NCI-H1694 treated with DMSO at 0.1 percent for 48 hours (cell line): ENCODE measurements at regions not wholly inside any gene's neighbourhood (a gene's known extent, or its start where the extent isn't known, plus 50 kb on each side); places are given as distances from the start of the nearest gene placed in this dataset.
"Not testable (repeated sequence)": the region's sequence is repeated elsewhere in the genome, so short reads cannot be mapped to it uniquely, and the experiment has no call there.

Experiments used
- DNase-seq: peaks from one replicate; lab custom pipeline; 2025; lab: John Stamatoyannopoulos, UW

DNA sequence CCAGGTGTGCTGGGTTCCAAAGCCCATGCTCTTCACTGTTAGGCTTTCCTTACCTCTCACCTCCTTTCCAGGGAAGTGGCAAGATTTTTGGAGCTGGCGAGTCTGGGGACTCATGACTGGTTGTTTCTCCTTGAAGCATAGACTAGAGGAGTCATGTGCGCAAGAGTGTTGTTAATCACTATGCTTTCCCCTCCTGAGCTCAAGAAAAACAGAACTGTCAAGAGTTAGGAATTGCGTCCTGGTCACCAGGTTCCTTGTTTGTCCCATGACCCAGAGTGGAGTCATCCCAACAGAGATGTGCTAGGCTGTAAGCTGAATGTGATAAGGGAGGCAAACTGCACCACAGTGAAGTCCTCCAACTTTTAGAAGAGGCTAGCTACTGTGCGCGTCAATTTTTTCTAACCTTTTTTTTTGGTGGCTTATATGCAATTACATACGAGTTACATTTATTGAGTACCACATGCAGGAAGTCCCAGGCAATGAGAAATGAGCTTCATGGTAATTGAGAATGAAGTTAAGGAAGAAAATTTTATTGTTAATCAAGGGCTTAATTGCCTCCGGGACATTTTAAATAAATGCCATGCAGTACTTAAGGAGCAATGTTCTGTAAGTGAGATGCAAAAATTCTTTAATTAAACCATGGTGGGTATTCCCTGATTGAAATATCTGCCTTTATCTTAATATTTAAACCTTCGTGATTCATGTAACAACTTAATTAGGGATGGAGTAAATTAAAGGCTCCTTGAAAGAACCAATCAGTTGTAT lies 233.9 kb downstream of the ZIC5 start:
- no peak for DNase-seq

DNA sequence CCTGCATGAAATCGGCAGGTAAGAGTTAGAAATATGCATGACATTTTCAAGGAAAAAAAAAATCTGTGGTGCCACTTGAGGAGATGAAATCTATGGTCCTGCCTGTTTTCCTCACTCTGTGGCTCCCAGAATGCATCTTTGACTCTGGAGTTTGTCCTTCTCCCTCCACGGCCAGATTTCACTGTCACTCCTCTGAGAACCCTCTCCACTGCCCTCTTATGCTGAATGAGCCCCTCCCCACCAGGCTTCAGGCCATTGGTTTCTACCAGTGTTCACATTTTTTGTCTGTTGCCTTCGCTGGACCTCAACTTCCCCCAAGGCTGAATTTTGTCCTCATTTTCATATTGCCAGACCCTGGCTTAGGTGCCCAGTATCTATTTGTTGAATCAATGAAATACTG lies 235.0 kb downstream of the ZIC5 start:
- no peak for DNase-seq

DNA sequence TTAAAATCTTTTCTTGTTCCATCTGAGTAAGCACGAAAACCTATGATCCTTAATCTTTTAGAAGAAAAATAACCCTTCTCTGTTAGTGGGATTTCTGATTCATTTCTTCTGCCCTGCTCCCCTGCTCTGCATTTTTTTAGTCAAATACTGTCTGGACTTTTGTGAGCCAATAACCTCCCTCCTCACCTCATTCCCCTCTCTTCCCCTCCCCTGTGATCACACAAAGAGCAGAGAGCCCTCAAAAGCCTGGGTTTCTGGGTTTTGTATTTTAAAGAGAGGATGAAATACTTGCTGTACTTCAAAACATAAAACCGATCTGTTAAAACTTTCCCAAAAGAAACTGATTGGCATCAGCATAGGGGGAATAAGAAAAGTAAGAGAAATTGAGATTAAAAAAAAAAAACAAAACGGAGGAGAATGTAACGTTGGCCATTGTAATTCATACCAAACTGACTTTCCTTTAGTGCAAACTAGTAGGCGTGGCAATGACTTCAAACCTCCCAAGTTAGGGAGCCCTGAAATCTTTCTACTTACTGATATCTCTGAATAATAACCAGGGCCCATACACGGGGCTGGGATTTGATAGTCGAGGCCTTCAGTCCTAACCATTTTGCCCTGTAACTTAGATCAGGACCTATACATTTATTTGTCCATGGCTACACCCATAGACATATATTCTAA lies 232.9 kb downstream of the TM9SF2 start:
- no peak for DNase-seq

DNA sequence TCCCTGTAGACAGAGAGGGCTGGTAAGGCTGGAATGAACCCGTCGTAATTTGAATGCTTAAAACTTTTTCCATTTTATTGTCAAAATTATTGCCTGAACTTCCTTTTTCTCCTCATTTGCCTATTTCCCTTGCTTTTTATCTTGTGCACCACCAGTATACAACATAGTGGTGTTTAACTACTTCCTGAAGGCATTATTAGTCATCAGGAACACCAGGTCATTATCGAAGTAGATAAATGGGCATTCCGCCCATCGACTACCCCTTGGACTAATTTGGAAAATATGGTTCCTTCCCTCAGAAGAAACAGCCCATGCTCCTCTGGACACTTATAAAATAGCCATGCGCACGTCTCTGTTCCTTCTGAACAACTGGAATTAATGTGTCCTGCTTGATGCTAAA lies 232.1 kb downstream of the TM9SF2 start:
- DNase-seq = no peak

DNA sequence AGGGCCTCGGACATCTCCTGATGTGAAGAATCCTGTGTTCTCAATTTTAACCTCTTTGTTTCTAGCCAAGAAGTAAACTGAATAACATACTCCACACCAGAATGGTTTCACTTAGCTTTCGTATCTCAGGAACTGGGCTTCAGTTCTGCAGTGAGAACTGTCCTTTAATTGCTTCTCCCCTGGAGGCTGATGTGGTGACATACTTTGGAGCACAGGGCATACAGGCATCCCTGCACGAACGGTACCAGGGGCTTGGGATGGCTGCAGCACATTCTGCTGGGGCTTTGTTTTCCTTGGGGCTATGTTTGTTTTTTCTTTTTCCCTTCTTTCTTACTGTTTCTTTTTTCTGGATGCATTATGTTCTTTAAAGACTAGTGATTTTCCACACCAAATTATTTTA lies 230.5 kb downstream of the TM9SF2 start:
- no peak for DNase-seq

DNA sequence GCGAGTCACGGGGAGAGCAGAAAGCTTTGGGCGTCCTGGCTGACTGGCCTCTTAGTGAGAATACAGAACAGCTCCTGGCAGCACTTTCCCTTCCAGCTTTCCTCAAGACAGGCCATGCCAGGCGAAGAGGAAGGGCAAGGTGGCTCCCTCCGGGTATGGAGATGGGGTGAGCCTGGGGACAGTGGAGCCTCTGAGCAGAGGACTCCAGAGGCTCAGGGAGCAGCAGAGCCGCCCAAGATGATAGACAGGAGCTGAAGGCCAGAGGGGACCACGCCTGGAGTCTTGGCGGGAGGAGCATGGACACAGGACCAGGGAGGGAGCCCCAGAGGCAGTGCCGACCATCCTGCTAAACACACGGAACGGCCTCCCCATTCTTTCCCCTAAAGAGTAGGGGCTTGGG lies 229.1 kb downstream of the TM9SF2 start:
- no peak for DNase-seq

DNA sequence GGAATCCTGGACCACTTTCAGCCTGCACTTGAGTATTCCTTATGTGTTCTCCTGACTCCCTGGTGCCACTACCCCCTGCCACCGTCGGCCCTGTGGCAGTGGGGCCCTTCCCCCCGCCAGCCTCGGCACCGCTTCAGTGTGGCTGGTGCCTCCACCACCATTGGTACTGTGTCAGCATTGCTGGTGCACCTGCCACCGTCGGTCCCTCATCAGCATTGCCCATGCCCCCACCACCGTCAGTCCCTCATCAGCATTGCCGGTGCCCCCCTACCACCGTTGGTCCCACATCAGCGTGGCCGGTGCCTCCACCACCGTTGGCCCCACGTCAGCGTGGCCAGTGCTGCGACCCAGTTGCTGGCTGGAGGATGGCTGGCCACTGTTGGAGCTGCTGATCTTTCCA lies 228.5 kb downstream of the TM9SF2 start:
- DNase-seq = no peak

DNA sequence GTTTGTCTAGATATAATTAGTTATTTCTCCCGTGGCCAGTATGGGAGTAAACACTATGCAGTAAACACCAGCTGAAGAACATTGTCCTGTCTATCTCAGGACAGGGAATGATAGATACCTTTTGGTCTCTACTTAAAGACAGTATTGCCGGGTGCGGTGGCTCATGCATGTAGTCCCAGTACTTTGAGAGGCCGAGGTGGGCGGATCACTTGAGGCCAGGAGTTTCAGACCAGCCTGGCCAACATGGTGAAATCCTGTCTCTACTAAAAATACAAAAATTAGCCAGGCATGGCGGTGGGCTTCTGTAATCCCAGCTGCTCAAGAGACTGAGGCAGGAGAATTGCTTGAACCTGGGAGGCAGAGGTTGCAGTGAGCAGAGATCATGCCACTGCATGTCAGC lies 226.4 kb downstream of the TM9SF2 start:
- not testable (repeated sequence) for DNase-seq

DNA sequence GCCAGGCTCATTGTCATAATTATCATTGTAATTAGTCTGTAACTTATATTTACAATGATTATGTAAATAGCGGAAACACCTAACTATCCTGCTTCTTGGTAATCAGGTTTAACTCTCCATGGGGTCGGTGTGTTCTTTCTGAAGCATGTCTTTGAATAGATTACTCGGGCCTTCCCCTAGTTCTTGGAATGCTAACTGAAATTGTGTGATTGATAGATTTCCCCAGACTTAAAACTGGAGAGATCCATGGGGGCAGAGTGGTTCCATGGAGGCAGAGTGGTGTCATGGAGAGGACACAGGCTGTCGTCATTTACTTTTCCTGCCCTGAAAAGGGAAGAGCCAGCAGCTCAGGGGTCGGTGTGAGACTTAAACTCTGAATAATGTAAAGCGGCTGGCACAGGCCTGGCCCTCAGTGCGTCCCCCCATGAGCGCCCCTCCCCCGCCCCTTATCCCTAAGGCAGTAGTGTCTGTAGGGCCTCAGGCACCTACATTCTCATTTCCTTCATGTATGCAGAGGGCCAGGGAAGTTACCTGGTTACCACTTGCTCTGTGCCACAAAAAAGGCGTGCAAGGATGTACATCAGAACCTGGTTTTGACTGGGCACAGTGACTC lies 225.1 kb downstream of the TM9SF2 start:
- DNase-seq = no peak

DNA sequence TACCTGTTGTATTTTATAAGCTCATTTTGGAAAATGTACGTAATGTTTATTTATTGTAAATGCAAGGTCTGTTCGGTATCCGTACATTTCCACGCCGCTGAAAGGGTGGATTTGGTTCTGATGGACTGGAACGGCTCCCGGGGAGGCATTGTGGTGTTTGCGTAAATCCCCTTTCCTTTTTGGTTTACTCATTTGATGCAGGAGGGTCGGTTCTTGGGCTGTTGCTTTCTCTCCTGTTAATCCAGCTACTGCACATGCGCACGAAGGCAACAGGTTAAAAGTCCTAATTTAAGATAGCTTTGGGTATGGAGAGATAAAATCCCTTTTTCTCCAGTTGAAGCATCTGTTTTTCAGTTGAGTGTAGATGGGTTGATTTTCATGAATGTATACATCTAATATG lies 224.4 kb downstream of the TM9SF2 start:
- no peak for DNase-seq

DNA sequence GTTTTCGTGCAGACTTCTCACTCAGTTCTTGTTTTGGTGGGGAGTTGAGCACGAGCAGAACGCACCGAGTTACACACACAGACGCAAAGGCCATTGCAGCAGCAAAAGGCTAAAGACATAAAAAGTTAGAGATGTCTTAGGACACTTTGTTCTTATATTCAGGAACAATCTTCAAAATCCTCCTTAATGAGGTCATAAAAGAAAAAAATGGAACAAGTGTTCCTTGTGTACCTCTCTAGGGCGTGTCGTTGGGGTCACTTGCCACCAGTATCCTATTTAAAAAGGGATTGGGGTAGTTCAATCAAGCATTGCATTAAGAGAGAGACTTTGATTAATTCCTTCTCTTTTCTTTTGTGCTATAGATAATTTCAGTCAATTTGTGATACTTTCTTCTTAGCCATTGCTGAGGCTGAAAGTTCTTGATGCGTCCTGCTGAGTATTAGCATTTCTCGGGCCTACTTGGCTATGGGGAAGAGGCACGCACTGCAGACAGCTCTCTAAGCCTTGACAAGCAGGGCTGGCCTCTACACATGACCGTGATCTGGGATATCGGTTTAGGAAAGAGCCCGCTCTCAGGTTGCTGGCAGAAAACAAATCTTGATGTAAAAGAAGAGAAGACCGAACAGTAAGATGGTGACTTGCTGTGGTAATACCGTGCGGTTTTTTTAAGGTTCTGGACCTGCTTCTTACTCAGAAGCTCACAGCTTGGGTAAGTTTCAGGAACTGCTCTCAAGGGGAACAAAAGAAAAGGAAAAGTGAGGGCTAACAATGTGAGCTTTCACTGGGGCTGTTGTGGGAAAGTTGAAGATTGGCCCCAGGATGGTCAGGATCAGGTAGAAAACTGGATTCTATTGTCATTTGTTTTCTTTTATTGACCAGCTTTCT lies 223.6 kb downstream of the TM9SF2 start:
- DNase-seq = no peak

DNA sequence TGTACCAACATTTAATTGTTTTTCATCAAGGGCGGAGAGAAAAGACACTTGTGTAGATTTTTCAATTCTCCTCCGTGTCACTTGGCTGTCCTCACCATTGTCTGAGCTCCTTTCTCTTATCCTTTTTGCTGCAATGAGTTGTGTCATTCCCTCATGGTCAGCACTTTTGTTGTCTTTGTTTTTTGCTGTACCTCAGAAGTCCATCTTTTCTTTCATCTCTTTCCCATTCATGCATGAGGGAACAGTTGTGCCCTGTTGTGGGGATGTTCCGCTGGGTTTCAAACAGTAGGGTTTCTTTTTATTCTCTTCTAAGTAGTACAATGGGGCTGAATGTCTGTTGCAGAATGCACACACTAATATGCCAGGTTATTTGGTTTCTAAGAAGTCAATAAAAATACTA lies 222.6 kb downstream of the TM9SF2 start:
- DNase-seq = no peak

DNA sequence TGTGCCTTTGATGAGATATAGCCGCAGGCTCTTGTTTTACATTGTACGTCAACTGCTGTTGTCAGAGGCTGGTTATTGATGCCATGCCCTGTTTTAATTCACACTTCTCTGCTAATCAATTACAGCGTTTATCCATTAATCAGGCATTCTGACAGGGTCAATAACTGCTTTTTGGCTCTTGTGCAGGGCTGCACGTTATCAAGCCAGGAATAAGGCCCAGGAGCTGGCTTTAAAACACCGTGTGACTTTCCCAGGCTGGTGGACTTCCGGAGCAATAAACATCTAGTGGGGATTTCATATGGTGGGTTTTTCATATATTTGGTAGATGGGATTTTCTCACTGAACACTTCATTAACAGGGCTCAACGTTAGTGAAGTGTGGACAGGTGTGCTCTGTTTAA lies 221.7 kb downstream of the TM9SF2 start:
- DNase-seq = no peak

DNA sequence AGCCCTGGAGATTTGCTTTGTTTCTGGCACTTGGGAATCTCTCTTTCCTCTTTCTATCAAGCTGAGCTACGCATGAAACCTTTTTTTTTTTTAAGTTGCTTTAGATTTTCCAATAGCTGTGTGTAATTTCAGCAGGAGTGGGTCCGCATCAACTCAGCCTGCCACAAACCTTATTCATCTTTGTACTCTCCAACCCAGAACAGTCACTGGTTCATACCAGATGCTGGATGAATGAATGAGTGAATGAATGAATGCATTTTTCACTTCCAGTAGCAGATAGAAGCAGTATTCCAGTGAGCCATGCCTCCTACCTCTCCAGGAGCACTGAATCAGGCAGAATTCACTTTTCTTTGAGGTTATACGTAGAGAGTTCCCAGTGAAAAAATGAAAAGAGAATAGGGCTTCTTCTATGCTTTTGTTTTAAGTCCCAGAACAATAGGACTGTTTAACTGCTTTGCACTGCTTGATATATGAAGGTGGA lies 221.1 kb downstream of the TM9SF2 start:
- DNase-seq = no peak

DNA sequence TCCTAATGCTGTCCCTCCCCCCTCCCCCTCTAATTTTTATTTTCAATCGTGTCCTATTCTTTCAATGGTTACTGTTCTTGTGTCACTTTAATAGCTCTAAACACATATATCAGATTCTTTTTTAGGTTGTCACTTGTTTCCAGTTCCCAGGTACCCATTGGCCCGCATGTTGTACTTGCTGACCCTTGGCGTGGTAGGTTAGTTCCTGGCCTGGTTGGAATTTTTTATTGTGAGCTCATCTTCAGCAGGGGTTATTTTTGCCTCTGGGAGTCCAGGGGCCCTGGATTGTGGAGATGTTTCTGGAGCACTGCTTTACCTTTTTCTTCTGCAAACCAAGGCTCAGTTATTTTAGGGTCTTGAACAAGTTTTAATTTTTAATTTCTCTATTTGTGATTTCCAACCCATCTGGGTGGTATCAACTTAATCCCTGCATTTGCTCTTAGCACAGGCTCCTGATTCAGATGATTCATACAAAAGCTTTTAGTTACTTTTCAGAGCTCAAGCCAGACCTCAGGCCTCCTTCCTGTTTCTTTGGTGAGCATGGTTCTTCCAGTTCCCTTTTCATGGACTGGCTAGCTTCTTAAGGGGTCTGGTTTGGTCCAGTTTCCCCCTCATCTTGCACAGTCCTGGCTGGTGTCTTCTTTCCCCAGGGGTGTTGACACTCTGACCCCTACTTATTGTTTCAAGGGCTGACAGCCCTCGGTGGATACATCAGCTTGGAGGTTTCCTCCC lies 220.5 kb downstream of the TM9SF2 start:
- no peak for DNase-seq

DNA sequence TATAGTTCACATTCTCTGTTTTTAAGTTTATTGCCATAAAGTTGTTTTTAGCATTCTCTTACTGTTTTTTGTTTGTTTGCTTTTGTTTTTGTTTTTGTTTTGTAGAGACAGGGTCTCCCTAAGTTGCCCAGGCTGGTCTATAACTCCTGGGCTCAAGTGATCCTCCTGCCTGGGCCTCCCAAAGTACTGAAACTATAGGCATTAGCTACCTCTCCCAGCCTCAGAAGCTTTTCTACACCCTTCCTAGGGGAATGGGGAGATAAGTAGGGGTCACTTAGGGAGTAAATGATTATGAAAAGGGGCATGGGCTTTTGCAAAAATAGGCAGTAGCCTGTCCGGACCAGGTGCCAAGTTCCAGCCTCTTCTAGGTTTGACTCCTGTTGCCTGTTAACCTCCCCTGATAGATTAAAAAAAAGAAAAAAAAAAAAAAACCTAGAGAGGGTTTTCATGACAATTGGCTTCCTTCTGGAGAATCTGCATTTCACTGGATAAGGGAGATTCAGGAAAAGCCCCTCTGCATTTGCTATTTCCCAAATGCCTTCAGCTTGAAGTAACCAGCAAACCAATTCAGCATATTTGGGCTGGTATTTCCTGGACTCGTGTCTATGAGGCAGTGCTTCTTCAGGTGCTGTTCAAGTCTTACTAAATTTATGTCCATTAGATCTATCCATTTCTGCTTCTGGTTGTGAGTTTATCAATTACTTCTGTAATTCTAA lies 216.8 kb downstream of the TM9SF2 start:
- no peak for DNase-seq

DNA sequence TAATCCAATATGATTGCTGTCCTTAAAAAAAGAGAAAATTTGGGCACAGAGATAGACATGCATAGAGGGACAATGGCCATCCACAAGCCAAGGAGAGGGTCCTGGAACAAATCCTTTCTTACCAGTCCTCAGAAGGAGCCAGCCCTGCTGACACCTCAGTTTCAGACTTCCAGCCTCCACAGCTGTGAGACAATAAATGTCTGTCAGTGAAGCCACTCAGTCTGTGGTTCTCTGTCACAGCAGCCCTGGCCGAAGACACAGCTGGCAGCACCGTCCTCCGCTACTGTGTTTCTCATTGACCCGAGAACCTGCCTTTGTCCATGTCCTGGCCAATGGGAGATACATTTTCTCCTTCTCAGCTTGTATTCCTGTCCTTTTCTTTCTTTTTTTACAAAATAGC lies 207.9 kb downstream of the TM9SF2 start:
- no peak for DNase-seq

DNA sequence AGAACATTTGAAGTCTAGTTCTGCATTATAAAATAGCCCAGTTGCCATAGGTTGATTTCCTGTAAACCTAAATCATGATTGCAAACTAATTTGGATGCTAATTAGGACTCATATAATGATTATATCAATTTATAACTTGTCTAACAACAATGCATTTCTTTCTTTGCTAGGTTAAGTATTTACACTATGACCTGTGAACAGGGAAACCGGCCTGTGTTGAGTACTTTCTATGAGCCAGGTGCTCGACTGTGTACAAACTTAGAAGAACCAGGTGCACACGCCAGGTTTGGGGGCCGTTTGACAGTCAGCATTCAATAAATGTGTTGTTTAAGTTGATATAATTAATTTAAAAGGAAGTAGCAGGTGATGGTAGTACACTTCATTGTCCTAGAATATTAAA lies 203.1 kb downstream of the TM9SF2 start:
- no peak for DNase-seq

DNA sequence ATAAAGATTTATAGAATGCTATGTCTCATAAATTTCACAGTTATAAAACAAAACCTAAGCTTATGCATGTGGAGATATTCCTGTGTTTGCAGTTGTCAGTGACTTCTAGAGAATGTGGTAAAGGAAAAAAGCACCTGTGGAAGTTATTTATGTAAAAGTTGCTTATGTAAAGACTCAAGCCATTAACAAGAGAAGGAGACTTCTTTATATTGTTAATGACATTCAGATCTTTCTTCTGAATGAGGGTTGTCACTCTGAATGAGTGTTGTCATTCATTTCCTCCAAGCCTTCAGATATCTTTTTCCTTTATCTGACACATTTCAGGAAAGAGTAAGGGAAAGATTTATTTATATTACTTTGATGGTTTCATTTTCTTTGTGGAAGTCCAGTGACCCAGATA lies 202.6 kb downstream of the TM9SF2 start:
- no peak for DNase-seq

DNA sequence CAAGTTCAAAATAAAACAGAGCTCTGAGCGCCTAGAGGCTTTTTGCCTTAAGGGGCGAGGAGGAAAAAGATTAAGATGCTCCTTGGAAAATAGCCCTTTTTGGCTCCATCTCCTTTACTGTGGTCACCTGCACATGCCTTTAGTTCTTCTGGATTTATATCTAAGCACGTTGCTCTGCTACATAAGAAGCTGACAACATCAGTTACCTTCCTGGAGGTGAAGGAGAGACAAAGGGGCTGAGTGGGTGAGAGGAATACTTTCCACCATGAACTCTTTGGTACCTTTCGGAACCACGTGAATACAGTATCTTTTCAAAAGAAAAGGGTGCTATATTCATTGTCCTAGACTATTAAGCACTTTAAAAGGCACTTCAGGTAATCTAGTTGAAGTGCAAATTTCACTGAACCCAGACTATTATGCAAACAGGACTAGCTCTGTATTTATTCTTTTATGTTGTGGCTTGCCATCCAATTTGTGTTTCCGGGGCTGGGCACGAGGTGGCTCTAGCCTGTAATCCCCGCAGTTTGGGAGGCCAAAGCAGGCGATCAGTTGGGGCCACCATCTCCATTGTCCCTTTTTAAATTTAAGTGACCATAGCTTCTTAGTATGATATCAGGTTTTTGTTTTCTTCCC lies 201.5 kb downstream of the TM9SF2 start:
- DNase-seq = no peak
